GM21737 (cell line): ENCODE measurements at regions not wholly inside any gene's neighbourhood (a gene's known extent, or its start where the extent isn't known, plus 50 kb on each side); places are given as distances from the start of the nearest gene placed in this dataset.

ENCODE experiments used
- ATAC-seq: cut with Tn5 transposase; IDR thresholded peaks from one replicate; pipeline ENCODE4 v1.9.1; 2021; ENCODE audit warnings: mild to moderate bottlenecking, moderate library complexity; ENCODE audit not compliant: unreplicated experiment

GRCh38 chr6:78570044-78570443, 297.3 kb upstream of the IRAK1BP1 start:
- ATAC-seq, result no peak

- no peak for ATAC-seq
These were observed 289.8 kb upstream of the IRAK1BP1 start for GRCh38 chr6:78577585-78577984.

GRCh38 chr6:78578430-78578829, 288.9 kb upstream of the IRAK1BP1 start:
- no peak for ATAC-seq

GRCh38 chr6:78580923-78581322, 286.4 kb upstream of the IRAK1BP1 start:
- ATAC-seq, result no peak

- ATAC-seq, result no peak
These were observed 284.3 kb upstream of the IRAK1BP1 start for GRCh38 chr6:78583079-78583478.

GRCh38 chr6:78589436-78589835, 277.9 kb upstream of the IRAK1BP1 start:
- no peak for ATAC-seq

- ATAC-seq, result no peak
These were observed 273.3 kb upstream of the IRAK1BP1 start for GRCh38 chr6:78593898-78594667.

- no peak for ATAC-seq
These were observed 272.7 kb upstream of the IRAK1BP1 start for GRCh38 chr6:78594668-78595066.

GRCh38 chr6:78597966-78598365, 269.4 kb upstream of the IRAK1BP1 start:
- ATAC-seq, result no peak

GRCh38 chr6:78598966-78599365, 268.4 kb upstream of the IRAK1BP1 start:
- no peak for ATAC-seq

GRCh38 chr6:78599526-78599925, 267.8 kb upstream of the IRAK1BP1 start:
- ATAC-seq, result no peak

GRCh38 chr6:78605909-78606446, 261.4 kb upstream of the IRAK1BP1 start:
- ATAC-seq, result no peak

GRCh38 chr6:78607189-78607588, 260.2 kb upstream of the IRAK1BP1 start:
- ATAC-seq, result no peak

- ATAC-seq, result no peak
These were observed 256.2 kb upstream of the IRAK1BP1 start for GRCh38 chr6:78611102-78611620.

- ATAC-seq, result no peak
These were observed 255.4 kb upstream of the IRAK1BP1 start for GRCh38 chr6:78611886-78612480.

GRCh38 chr6:78614961-78615360, 252.4 kb upstream of the IRAK1BP1 start:
- no peak for ATAC-seq

- no peak for ATAC-seq
These were observed 251.9 kb upstream of the IRAK1BP1 start for GRCh38 chr6:78615430-78615904.

GRCh38 chr6:78618970-78619369, 248.4 kb upstream of the IRAK1BP1 start:
- no peak for ATAC-seq

GRCh38 chr6:78623554-78623953, 243.8 kb upstream of the IRAK1BP1 start:
- no peak for ATAC-seq

- ATAC-seq, result no peak
These were observed 238.1 kb upstream of the IRAK1BP1 start for GRCh38 chr6:78629154-78629721.

- ATAC-seq, result no peak
These were observed 237.5 kb upstream of the IRAK1BP1 start for GRCh38 chr6:78629836-78630235.

GRCh38 chr6:78631976-78632375, 235.4 kb upstream of the IRAK1BP1 start:
- ATAC-seq, result no peak
